NOMO-1 treated with DMSO at 0.1 percent for 48 hours (cell line): ENCODE measurements at regions not wholly inside any gene's neighbourhood (a gene's known extent, or its start where the extent isn't known, plus 50 kb on each side); places are given as distances from the start of the nearest gene placed in this dataset.

Experiments used
- DNase-seq: peaks from one replicate; lab custom pipeline; 2025; ENCODE audit not compliant: unreplicated experiment; lab: John Stamatoyannopoulos, UW

DNA sequence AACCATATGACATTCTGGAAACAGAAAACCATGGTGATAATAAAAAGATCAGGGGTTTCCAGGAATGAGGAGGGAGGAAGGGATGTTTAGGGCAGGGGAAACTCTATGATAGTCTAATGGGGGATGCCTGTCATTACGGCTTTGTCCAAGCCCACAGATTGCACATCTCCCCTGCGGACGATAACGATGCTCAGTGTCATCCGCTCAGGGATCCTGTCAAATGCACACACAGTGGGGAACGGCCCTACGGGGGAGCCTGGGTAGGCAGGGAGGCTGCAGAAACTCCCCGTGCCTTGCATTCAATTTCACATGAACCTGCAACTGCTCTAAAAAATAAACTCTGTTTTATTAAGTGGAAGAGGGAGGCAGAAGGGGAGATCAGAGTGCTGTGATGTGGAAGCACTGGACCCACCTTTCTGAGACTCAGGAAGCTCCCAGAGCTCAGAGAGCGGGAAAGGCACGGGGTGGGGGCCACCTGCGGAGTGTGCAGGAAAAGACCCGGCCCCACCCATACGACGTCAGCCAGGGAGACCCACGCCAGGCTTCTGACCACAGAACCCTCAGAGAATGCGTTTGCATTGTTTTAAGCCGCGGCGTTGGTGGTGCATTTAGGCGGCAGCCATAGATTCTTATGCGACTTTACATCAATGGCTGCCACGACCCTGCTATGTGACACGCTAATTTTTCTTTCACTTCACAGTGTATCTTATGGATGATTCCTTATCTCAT lies 543.5 kb downstream of the BRD1 start:
- no peak for DNase-seq

DNA sequence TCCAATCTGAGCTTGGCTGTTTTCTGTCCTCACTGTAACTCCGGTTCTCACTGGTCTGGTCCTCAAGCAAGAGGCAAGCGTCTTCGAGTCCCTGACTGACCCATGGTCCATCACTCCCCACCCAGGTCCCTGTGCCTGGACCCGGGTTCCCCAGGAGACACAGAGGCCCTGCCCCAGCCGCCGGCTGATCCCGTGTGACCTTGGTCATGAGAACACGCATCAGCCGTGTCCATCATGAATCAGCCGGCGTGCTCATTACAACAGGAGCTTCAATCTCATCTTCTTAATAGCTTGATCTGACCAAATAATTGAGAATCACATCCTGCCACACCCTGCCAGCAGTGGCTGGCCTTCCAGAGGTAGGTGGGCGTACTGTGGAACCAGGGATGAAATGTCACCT lies 545.1 kb downstream of the BRD1 start:
- DNase-seq = no peak

DNA sequence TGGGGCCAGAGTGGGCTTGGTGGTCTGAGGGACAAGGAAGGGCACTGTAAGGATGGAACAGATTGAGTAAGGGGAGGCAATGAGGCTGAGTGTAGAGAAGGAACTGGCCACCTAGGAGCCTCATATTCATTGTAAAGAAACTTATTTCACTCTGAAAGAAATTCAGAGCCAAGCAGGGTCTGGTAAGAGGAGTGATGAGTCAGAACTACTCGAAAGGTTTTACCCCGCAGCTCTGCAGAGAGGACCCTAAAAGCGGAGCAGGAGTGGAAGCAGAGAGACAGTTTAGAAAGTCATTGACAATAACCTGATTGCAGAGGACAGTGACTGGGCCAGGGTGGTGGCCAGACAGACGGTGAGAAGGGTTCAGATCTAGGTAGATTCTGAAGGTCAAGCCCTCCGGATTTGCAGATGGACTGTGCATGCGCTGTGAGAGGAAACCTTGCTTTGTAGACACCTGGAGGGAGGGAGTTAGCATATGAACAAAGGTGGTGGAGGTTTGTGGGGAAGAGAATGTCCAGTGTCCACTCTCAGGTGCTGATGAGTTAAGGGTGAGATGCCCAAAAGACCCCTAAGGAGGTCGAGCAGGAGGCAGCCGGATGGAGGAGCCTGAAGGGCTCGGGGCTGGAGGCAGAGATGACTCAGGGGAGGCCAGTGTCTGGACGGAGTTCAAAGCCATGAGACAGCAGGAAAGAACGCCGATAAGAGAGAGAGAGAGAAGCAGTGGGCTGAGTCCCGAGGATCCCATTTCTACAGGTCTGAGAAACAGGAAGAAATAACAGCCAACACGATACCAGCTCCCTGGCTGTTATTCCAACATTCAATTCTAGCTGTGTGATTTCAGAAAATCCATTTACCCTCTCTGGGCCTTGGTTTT lies 546.0 kb downstream of the BRD1 start:
- no peak for DNase-seq

DNA sequence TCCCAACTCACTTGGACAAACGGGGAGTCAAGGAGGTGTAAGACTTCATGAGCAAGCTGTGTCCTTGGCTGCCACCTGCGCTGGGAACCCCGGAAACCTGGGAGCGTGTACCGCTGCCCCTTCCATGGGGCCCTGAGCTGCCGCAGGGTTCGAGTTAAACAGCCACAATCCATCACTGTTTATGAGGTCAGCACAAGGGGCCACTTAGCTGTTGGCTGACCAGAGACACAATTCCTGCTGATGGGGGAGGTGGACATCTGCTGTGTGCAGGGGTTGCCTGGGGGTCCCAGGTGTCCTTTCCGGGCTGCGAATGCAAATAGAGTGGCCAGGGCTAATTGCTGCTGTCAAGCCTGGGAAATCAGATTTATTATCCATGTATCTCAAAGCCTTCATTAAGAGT lies 549.3 kb downstream of the BRD1 start:
- DNase-seq = no peak

DNA sequence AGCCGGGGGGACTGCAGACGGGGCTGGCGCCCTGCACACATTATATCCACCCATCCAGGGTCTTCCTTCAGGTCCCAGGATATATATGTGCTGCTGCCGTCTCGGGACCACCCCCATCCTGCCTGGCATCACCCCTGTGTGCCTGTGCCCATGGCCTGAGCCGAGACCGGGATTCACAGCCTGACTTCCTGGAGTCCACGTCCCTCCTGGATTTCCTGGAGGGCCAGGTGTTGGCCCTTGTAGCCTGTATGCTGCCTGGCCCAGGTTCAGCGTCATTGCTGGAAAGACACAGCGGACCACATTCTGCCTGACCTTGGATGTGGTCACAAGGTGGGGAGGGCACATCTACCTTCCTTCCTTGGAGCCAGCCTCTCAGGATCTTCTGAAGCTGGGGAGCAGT lies 551.1 kb downstream of the BRD1 start:
- DNase-seq = no peak

DNA sequence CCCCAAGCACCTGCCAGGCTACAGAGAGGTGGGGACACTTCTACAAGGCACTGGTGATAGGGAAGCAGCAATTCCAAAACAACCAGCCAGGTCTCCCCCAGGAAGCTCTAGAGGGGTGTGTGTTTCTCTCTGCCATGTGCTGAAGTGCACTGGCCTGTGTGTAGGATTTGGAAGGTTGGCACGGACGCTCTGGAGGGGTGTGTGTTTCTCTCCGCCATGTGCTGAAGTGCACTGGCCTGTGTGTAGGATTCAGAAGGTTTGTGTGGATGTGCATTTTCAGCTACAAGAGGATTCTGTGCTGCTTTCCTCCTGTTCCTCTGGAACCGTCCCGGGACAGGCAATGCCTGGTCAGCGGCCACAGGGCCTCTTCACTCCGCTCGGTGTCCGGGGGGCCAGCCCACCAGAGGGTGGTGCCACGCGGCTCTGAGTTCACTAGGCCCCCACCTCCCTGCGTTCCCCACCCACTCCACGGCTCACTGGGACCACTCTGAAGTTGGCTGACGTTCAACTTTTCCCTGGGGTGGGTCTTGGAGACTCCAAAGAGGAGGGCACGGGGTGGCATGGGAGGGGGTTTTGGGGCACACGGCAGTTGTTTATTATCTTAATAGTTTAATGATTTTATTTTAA lies 552.8 kb downstream of the BRD1 start:
- DNase-seq = no peak

DNA sequence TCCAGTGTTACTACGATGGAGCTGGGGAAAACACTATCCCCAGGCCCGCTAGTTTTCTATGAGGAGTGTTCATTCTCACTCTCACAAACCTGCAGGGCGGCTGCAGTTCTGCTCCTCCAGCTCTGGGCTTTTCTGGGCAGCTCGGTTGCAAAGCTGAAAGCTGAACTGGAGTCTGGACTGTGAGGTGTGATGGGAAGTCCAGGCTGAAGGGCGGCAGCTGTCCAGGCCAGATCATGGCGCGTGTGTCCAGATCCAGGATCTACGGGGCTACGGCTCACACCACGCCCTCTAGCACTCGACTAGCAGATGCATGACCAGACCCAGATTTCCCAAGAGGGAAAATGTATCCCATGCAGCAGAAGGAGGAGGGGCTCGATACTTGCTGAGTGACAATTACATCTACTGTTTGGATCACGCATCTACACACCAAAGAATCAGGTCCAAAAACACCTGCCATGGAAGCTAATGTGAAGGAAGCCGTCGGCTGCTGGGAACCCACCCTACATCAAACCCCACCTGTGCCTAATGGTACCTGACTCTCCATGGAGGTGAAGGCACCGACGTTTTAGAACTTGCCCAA lies 555.0 kb downstream of the BRD1 start:
- DNase-seq = no peak

DNA sequence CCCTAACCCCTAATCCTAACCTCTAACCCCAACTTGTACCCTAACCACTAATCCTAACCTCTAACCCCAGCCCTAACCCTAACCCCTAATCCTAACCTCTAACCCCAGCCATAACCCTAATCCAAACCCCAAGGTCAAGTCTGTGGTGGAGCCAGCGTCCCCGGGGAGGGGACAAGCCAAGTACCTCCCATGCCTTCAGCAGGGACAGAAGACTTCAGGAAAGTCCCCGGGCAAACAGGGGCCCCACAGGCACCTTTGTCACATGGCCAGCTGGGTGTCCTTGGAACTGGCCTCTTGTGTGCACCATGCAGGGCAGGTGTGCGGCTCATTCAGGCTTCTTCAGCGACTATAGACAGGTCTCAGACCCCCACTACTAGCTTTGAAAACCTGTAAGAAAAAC lies 555.8 kb downstream of the BRD1 start:
- no peak for DNase-seq

DNA sequence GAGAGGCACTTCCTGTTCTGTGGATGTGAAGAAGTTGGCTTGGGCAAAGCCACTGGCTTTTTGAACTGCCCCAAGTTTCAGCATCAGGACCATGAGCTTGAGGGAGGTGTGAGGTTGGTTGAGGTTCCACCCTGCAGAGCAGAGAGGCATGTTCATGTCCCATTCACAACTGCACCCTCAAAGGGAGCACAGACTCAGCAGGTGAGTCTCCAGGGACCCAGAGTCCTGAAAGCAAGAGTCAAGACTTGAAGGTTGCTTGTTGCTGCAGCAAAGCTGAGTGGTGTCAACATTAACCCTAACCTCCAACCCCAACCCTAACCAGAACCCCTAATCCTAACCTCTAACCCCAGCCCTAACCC lies 556.3 kb downstream of the BRD1 start:
- no peak for DNase-seq

DNA sequence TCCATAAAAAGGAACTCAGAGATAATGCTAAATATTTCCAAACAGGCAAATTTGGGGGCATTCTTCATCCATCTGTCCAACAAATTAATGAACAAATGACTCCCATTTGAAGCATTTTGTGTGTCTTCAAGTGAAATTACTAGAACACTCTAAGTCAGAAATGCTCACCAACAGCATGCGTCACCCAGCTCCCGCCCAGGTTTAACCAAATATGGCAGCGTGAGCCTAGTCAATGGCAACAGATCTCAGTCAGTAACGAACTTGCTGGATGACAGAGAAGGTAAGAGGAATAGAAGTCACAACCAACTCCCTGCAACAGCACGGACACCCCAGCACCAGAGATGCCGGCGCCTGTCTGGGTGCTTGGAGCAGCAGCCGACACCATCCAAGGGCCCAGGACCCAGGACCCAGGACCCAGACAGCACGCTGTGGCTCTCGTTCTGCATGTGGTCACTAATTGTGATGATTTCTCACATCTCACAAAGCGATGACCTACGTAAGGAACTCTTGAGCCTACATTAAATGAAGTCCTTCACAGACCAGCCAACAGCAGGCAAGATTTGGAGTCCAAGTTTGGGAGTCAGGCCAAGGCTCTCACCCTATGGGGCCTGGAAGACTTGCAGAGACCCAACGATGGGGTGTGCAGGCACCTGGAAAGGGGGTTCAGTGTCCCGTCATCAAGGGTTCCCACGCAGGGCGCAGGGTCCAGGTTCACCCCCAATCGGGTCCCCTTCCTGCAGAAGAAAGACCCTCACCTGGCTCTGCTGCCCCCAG lies 556.9 kb downstream of the BRD1 start:
- no peak for DNase-seq

DNA sequence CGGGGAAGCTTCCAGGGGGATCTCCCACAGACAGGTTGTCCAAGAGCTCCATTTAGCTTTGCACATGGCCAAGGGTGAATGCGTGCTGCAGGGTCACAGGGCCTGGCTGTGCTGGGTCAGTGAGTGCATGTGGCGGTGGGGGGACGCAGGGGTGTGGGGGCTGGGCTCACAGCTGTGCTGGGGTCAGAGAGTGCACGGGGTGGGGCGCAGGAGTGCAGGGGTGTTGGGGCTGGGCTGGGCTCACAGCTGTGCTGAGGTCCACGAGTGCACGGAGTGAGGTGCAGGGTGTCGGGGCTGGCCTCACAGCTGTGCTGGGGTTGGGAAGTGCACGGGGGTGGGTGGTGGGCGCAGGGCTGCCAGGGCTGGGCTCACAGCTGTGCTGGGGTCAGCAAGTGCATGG lies 557.7 kb downstream of the BRD1 start:
- no peak for DNase-seq

DNA sequence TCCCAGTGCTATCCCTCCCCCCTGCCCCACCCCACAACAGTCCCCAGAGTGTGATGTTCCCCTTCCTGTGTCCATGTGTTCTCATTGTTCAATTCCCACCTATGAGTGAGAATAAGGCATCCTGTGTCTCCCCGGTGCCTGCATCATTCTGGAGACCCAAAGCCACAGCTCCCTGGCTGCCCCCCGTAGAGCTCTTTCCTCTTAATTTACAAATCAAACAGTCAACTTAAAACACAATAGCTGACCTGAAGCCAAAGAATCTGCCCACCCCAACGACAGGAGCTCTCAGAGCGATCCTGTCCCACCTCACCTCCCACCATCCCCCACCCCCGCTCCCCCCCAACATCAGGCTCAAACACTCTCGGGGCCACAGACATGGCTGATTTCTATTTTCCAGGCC lies 558.3 kb downstream of the BRD1 start:
- DNase-seq = no peak

DNA sequence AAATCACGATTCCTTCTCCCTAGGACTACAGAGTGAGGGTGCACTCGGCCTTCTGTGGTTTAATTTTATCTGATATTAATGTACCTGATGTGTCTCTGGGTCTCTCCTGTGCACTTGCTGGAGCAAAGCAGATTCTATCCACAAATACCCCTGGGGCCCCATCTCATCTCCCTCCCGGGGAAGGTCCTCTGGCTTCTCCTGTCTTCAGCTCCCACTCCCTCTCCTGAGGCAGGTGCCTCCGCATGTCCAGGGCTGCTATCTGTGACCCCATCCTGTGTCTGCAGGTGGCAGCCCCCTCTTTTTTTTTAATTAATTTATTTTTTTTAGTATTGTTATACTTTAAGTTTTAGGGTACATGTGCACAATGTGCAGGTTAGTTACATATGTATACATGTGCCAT lies 558.7 kb downstream of the BRD1 start:
- no peak for DNase-seq

DNA sequence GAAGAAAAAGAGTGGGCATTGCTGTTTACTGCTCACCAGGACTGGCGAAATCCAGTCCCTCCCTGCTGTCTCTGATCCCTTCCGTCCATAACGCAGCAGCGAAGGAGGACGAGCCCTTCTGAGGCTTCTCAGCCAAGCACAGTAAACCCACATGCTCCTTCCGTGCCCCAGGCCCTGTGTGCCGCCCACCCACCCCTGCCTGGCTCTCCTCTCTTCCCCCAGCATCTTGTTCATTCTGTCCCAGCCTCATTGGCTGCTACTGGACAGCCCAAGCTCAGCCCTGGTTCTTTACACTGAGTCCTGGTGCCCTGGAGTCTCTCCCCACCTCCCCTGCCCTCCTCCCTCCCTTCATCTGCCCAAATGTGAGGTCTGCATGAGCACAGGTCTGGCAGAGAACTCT lies 559.7 kb downstream of the BRD1 start:
- DNase-seq = no peak

DNA sequence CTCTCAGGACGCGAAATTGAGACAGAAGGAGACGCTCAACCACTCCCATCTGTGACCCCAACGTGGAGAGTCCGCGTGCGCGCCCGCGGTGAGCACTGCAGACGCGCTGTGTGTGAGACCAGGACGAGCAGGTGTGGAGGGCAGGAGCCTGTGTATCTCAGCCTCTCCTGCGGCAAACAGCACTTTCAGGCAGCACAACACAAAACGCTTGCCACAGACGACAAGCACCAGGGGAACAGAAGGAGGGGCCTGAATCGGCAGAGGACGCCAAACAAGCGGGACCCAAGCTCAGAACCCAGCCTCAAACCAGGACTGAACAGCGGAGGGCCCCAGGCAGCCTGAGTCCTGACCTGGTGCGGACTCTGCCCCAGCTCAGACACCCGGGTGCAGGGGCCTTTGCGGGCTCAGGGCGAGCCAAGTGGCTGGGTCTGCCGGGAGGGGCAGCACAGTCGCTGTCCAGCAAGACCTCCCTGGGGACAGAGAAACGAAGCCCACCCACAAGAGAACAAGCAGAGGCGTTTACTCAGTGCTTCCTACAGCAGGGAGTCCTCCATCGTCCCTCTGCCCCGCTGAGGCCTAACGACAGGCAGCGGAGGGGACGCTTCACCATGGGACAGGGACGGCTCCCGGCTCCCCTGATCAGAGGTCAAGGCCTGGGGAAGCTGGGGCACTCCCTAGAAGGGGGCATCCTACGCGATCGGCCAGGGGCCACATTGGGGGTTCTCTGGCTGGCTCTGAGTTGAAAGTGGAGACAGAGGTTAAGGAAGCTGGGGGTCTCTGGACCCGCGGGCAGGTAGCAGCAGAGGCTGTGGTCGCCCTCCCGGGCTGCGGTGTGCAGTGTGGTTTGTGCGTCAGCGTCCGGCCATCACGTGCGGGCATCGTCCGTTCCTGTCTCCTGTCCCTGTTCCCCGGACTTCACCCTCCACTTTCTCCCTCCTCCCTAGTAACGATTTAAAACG lies 560.8 kb downstream of the BRD1 start:
- DNase-seq = no peak

DNA sequence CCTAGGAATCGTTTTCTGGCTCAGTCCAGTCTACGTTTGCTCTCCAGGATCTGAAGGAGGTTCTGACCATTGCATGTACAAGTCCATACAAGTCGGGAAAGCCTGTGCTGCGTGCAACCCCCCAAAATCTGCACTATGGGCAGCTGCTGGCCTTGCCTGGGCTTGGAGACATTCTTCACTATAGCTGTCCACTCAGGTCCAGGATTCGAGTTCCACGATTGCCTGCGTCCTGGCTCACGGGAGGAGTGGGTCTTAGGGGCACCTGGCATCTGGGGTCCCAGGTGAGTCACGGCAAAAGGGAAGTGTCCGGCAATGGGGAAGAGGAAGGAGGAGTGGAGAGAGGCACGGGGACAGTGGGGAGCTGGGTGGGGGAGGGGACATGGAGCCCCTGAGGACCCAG lies 563.0 kb downstream of the BRD1 start:
- no peak for DNase-seq

DNA sequence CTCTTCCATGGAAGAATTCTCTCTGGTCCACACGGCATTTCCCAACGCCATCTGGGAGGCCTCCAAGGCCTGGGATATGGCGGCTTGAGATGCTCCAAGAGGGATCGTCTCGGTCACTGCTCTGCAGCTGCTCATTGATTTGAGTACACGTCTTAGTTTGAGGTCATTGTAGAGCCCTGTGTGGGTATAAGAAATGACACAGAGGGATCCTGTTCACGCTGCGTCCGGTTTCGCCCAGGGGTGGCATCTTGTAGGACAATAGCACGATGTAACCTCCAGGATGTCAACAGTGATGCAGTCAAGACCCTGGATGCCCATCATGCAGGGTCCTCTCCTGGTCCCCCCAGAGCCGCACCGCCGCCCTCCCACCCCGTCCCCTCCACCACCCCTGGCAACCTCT lies 564.6 kb downstream of the BRD1 start:
- DNase-seq = no peak

DNA sequence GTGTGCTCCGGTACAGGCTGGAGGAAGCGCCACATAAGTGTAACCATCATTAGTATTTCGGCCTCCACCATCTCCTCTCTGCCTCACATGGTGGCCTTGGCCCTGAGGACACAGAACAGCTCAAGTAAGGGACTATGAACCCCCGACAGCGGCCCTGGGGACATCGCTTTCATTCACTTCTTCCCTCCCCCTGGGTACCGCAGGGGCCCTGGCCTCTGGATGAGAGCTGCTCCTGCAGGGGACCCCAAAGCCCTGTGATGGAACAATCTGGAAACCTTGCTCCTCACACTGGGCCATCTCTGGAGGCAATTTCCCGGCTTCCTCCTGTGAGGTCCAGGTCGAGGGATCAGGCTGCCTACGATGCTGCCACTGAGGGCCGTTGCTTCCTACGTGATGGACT lies 565.5 kb downstream of the BRD1 start:
- no peak for DNase-seq

DNA sequence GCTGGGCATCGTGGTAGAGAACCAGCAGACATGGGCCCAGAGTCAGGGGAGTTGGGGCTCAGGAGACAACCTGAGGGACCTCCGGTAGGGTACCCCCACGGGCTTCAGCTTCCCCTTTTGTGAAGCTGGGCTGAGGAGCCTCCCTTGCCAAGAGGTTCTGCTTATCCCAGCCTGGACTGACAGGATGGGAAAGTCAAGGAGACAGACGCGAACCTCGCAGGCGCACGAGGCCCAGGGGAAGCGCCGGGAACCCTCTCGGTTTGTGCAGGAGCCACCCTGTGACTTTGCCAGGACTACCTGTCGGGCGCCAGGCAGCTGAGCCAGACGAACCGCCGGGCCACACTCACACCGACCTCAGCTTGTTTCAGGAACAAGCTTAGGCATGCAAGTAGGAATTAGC lies 566.1 kb downstream of the BRD1 start:
- DNase-seq = no peak
